Fibroblast of skin of right quadriceps (primary cell): ENCODE measurements at regions not wholly inside any gene's neighbourhood (a gene's known extent, or its start where the extent isn't known, plus 50 kb on each side); places are given as distances from the start of the nearest gene placed in this dataset.
"Not testable (repeated sequence)": the region's sequence is repeated elsewhere in the genome, so short reads cannot be mapped to it uniquely, and the experiment has no call there.

Experiments
- DNase-seq: peaks from one replicate; pipeline ENCODE4 v3.0.0-alpha.2; 2013

DNA sequence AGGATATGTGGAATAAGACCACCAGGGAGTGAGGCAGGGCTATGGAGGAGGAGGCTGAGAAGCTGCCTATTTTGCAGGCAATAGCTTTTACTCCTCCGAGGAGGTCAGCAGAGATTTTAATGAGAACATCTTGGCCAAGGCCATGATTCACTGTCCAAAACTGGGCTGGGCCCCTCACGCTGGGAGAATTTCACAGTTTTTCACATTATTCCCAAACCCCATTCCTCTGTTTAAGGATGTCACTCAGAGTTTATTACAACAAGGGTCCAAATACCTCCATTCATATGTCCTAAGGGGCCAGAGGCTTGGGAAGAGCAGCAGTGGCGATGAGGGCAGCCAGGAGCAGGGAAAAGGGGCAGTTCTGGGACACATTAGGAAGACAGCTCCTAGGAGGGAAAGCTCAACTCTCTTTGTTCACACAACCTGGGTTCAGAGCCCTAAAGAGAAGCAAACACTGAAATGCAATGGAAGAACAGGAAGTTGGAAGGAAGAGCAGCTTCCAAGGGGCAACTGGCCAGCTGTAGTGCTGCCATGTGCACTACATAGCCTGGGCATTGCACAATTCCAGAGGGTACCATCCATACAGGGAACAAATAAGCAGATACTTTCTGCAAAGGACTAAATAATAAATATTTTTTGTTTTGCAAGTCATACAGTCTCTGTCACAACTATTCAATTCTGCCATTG lies 283.2 kb downstream of the NUAK1 start:
- no peak for DNase-seq

DNA sequence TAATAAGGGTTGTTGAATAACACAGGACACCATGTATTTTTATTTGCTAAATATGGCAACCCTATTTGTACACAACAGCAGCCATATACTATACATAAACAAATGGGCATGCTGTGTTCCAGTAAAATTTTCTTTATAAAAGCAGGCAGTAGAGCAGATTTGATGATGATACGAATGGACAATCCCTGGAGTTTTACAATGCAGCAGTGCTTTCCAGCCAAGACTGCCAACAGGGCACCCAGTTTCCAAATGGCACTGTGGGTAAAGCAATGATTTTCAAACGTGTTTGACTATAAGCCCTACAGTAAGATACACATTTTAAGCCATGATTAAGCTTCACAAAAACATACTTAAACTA lies 282.7 kb downstream of the NUAK1 start:
- DNase-seq = no peak

DNA sequence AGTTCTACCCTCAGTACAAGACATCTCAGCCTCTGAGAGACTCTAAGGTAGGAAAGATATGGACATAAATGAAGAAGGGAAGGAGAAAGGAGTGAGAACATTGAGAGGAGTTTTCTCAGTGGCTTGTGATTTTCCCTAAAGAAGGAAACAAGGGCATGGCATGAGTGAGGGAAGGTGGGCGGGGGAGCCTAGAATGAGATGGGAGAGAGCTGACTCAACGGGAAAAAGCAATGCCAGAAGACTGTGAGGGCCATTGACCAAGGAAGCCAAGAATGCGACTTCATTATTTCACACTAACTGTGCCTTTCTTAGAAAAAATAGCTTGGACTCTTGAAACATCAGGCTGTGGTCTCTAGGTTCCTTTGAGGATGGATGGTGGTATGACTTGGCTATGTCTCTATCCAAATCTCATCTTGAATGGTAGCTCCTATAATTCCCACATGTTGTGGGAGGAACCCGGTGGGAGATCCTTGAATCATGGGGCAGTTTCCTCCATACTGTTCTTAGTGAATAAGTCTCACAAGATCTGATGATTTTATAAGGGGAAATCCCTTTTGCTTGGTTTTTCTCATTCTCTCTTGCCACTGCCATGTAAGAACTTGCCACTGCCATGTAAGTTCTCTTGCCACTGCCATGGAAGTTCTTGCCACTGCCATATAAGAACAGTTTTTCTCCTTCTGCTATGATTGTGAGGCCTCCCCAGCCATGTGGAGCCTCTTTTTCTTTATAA lies 279.6 kb downstream of the NUAK1 start:
- no peak for DNase-seq

DNA sequence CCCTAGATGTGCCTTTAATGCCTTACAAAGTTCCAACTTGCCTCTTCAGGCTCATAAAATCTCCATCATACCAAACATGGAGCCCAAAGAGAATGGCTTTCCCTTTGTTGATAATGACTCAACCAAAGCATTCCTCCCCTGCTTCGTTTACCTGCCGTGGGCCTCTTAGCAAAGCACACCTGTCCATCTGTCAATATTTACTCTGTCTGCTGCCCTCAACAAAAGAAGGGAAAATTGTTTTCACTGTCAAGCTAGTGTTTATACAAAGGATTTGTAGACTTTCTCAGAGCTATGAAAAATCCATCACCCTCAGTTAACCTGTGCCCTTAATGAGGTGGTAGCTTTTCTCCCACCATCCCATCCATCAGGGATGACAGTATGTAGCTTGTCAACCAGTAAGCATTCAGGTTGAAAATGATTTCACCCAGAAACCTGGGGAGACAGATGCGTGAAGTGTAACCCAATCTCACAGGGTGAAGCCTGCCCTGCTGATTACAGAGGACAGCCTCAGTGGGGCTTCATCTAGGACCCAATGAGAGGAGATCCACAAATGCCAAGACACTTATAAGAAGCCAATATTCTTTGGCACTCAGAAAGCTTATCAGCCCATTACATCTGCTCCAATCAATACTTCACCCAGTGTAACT lies 278.1 kb downstream of the NUAK1 start:
- no peak for DNase-seq

- no peak for DNase-seq
Observed at GRCh38 chr12:105861227-105861626, 277.5 kb downstream of the NUAK1 start.

GRCh38 chr12:105862163-105862821 lies 276.5 kb downstream of the NUAK1 start:
- no peak for DNase-seq

DNA sequence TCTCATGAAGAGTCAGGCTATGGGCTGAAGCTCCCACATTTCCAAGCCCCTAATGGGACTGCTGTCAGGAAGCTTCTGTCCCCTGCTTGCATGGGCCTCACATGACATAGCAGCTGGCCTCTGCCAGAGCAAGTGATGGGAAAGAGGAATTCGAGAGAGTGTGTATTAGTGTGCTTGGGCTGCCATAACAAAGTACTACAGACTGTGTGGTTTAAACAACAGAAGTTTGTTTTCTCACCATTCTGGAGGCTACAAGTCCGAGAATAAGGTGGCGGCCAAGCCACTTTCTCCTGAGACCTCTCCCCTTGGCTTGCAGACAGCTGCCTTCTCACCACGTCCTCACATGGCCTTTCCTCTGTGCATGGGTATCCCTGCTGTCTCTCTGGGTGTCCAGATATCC lies 274.4 kb downstream of the NUAK1 start:
- no peak for DNase-seq

- no peak for DNase-seq
Observed at GRCh38 chr12:105864901-105865300, 273.9 kb downstream of the NUAK1 start.

DNA sequence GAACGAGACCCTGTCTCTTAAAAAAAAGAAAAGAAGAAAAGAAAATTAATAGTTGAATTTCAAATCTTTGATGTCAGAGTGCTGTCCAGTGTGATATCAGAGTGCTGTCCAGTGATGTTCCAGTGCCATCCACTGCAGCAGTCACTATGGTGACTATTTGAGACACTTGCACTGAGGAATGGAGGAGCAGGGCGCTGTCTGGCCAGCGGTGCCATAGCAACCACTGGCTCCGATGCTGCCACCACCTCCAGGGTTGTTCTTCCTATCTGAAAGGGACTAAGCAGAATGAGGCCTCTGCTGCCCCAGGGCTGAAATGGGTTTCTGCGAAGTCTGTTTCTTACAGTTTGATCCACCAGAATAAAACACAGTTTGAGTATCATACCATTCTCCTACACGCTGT lies 272.9 kb downstream of the NUAK1 start:
- no peak for DNase-seq

GRCh38 chr12:105874121-105874520 lies 264.6 kb downstream of the NUAK1 start:
- DNase-seq = no peak

DNA sequence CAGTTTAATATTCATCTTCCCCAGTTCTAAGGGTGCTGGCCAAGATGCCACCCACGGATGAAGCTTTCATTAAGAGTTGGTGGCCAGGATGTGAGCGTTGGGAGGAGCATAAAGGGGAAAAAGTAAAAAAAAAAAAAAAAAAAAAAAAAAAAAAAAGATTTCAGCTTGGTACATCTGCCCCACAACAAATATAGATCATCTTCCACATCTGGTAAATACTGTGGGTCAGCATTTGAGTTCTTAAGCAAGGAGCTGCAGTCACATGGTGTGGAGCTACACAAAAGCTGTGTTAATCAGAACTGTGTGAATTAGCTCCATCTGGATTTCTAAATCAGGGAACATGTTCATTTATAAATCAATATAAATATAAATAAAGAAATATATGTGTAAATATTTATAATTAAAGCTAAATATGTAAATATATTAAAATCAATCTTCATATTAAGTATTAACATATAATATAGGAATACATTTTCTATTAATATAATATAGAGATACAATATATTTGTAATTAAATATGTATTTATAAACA lies 262.3 kb downstream of the NUAK1 start:
- DNase-seq = no peak

GRCh38 chr12:105878964-105879363 lies 259.8 kb downstream of the NUAK1 start:
- no peak for DNase-seq

DNA sequence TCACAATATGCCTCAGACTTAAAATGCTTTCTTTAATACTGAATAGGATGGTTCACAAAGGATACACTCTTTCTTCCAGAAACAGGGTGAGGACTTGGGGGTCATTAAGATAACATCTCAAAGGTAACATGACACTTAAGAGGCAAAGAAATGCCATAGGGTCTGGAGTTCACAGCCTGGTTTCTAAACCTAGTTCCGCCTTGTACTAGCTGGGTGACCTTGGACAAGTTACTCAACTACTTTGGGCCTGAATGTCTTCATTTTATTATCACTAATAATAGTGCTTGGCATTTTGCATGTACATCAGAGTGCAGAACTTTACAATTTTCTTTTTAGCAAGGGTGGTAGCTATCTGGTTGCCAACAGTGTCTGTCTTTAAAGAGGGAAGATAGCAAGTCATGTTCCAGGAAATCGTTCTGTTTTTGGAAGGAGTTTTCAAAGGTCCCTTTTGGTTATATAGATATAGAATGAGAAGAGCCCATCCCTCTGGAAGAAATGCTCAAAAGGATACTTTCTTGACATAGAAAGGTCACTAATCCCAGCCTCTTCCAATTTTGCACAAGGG lies 257.8 kb downstream of the NUAK1 start:
- DNase-seq = no peak

GRCh38 chr12:105882404-105882803 lies 256.4 kb downstream of the NUAK1 start:
- DNase-seq = peak; percentile 33

DNA sequence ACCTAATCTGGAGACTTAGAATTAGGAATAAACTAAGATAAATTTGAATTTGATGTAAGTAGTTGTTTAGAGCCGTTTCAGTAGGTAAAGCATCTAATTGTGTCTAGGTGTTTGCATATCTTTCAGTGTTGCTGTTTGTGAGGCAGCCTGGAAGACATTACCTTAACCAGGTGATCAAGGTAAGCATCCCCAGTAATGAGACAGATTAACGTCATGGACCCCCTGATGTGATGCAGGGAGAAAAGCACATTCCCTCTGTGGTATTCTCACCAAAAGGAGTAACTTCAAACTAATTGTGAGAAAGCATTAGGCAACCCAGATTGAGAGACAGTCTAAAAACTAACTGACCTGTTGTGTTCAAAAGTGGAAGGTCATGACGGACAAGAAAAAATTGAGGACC lies 251.6 kb downstream of the NUAK1 start:
- no peak for DNase-seq

GRCh38 chr12:105888696-105889095 lies 250.1 kb downstream of the NUAK1 start:
- DNase-seq = peak; percentile 65

- DNase-seq = no peak
Observed at GRCh38 chr12:105892362-105892910, 246.3 kb downstream of the NUAK1 start.

DNA sequence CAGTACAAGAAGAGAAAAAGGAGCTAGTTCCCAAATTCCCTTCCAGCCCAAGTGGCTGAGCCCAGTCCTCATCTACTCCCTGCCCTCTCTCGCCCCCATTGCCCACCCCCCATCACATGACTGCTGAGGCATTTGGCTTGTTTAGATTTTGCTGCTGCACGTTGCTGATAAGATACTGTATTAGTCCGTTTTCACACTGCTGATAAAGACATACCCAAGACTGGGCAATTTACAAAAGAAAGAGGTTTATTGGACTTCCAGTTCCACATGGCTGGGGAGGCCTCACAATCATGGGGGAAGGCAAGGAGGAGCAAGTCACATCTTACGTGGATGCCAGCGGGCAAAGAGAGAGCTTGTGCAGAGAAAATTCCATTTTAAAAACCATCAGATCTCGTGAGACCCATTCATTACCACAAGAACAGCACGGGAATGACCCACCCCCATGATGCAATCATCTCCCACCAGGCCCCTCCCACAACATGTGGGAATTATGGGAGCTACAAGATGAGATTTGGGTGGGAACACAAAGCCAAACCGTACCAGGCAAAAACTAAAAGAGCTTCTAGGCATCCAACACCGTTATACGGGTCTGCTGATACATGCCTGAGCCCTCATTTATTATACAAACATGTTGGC lies 243.4 kb downstream of the NUAK1 start:
- not testable (repeated sequence) for DNase-seq

DNA sequence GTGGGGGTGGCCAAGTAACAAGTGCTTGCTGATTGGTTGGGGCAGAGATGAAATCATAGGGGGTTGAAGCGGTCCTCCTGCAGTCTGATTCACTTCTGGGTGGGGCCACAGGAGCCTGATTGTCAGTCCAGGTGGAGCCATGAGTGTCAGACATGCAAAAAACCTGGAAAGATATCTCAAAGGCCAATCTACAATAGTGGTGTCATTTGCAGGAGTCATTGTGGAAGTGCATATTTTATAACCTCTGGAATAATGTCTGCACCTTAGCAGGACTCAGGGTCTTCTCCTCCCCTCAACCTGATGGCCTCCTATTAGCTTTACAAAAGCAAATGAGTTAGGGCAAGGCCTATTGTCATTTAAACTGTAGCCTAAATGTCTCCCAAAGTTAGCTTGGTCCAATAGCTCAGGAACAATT lies 241.4 kb downstream of the NUAK1 start:
- DNase-seq = no peak

DNA sequence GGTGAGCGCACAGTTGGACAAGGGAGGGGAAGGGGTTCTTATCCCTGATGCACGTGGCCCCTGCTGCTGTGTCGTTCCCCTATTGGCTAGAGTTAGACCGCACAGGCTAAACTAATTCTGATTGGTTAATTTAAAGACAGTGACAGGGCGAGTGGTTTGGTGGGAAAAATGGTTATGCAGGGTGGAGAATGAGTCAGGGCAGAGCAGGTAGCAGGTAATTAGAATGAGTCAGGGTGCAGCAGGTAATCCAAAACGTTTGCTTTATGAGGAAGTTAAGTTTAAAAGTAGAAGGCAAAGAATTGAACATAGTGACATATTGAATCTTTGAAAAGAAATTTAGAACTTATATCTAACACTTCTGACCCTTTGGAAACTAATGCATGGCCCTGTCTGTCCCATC lies 240.5 kb downstream of the NUAK1 start:
- not testable (repeated sequence) for DNase-seq

DNA sequence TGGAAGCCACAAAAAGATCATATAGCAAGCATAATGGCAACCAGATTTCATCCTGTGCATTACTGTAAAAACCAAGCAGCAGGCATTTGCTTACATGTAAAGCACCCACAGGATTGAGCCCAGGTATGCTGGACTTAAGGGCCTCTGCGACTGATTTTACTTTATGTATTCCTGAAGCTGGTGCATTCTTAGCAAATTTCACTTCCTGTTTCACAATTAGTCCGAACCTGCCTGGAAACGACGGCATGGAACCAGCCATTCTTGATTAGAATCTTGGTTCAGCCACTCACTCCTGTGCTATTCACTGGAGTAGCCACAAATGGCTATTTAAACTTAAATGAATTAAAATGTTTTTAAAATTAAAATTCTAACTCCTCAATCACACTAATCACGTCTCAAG lies 239.2 kb downstream of the NUAK1 start:
- no peak for DNase-seq

DNA sequence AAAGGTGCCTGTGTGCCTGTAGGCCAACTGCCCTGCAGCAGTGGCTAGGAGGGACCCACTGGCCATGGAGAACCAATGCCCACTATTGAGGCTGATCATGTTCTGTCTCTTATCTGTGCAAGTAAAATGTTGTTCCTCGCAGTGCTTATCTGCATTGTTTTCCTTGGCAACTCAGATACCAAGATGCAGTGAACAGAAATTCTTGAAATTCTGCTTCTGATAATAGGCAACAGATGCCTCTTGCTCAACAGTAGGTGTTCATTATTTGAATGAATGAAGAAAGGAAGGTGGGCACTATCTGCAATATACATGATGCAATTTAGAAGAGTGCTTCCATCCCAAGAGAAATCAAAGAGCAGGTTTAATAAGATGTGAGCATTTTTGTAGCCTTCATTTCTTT lies 232.2 kb downstream of the NUAK1 start:
- peak; percentile 18 for DNase-seq
